A549 (cell line): ENCODE measurements at regions not wholly inside any gene's neighbourhood (a gene's known extent, or its start where the extent isn't known, plus 50 kb on each side); places are given as distances from the start of the nearest gene placed in this dataset.

Source experiments
- CTCF ChIP-seq: fragments of >200 bp; sonication (Bioruptor Twin); formaldehyde crosslinking; IDR thresholded peaks from 3 replicates; pipeline ENCODE4 v1.5.1; 2016
- FOXS1 ChIP-seq: fragments of 250-450 bp; sonication (Bioruptor Pico); IDR thresholded peaks from 2 replicates; pipeline ENCODE4 v1.5.0; 2020; ENCODE audit warnings: mild to moderate bottlenecking, moderate library complexity
- HMGXB4 ChIP-seq: fragments of 250-450 bp; sonication (Bioruptor Pico); IDR thresholded peaks from 2 replicates; pipeline ENCODE4 v1.5.0; 2021; ENCODE audit warnings: mild to moderate bottlenecking, moderate library complexity, borderline replicate concordance
- PHF8 ChIP-seq: fragments of 200-600 bp; sonication (generic); IDR thresholded peaks from 2 replicates; pipeline ENCODE4 v1.6.1; 2016; ENCODE audit warnings: low read depth, mild to moderate bottlenecking, antibody characterized with exemption, moderate library complexity, borderline replicate concordance
- POLR2A ChIP-seq: IDR thresholded peaks from 2 replicates; pipeline ENCODE4 v1.6.1; 2012; ENCODE audit warnings: mild to moderate bottlenecking, low read length
- RFX5 ChIP-seq: fragments of 450-650 bp; IDR thresholded peaks from 2 replicates; pipeline ENCODE4 v1.7.1; 2014; ENCODE audit warnings: antibody characterized with exemption, mild to moderate bottlenecking, moderate library complexity
- ZNF302 ChIP-seq: fragments of 250-450 bp; sonication (Bioruptor Pico); IDR thresholded peaks from 2 replicates; pipeline ENCODE4 v1.9.0; 2021; ENCODE audit warnings: inconsistent platforms, mild to moderate bottlenecking, moderate library complexity

GRCh38 chr6:139588076-139588639 lies 213.7 kb upstream of the CITED2 start:
- TF ChIP-seq CTCF (no peak), RFX5 (no peak), HMGXB4 (CRISPR knock-in tag) (no peak), POLR2A (no peak), PHF8 (no peak), FOXS1 (CRISPR knock-in tag) (no peak), ZNF302 (CRISPR knock-in tag) (no peak)
